ENCODE measurements at regions not wholly inside any gene's neighbourhood (a gene's known extent, or its start where the extent isn't known, plus 50 kb on each side); places are given as distances from the start of the nearest gene placed in this dataset.
"Not testable (repeated sequence)": the region's sequence is repeated elsewhere in the genome, so short reads cannot be mapped to it uniquely, and the experiment has no call there.

DNA sequence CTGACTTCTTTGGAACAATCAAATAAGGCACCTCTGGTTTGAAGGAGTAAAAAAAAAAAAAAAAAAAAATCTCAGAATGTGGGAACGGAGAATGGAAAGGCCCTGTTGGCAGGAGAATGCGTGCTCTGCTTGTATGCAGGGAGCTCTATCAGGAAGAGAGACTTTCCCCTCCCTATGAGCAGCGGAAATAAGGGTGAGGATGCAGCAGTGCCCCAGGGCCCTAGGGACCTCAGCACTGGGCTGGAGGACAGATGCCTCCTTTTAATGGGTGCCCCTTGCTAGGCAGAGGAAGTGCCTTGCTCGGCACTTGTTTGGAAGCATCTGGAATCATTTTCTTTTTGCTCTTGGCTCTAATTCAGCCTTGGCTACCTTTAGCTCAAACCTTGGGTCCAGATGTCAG, 283.4 kb upstream of the NBPF12 start:
- H3K36me3 Mint-ChIP-seq, H3K4me3 Mint-ChIP-seq, DNase-seq, H3K9me3 Mint-ChIP-seq, H3K27me3 Mint-ChIP-seq, H3K27ac Mint-ChIP-seq, H3K4me1 Mint-ChIP-seq, ATAC-seq, POLR2A ChIA-PET: not testable (repeated sequence)

DNA sequence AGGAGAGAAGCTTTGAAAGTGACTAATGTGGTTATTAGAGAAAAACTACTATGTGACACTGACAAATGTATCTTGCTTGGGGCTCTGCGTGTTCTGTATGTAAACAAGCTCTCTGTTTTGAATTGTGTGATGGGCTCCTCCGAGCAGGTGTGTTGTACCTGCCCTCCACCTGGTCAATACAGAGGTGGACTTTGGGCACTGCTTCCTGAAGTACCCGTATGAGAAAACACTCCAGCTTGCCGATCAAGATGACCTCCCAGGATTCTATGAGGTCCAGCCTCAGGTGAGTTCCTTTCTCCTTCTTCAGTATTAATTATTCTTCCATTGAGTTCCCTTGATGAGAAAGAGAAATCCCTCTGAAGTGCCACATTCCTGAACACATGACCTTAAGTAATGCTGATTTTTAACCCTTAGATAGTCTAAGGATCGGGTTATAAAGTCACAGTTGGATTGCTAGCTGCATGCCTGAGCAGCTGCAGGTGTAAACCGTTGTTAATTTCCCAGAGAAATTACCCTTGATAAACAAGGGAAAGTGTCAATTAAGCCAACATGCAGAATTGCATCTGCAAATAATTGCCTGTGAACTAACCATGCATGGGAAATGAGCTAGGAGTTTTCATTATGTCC, 292.0 kb upstream of the NBPF12 start:
- DNase-seq, H3K27me3 Mint-ChIP-seq, H3K27ac Mint-ChIP-seq, ATAC-seq, H3K9me3 Mint-ChIP-seq, H3K36me3 Mint-ChIP-seq, POLR2A ChIA-PET, H3K4me3 Mint-ChIP-seq, H3K4me1 Mint-ChIP-seq: not testable (repeated sequence)

DNA sequence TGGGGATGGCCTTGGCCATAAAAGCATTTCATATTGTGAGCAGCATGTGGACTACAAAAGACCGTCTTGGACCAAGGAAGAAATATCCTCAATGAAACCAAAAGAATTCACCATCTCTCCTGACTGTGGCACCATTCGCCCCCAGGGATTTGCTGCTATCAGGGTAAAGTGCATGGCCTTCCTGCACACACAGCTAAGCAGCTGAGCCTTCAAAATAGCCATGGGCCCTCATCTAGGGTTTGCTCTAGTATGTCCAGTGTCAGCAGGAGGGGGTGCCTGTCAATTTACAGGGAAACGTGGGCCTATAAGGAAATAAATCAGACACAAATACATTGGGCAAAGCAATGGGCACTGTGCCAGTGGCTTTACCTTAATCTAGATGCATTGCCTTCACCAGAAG, 296.6 kb upstream of the NBPF12 start:
- ATAC-seq, DNase-seq, H3K36me3 Mint-ChIP-seq: not testable (repeated sequence)

DNA sequence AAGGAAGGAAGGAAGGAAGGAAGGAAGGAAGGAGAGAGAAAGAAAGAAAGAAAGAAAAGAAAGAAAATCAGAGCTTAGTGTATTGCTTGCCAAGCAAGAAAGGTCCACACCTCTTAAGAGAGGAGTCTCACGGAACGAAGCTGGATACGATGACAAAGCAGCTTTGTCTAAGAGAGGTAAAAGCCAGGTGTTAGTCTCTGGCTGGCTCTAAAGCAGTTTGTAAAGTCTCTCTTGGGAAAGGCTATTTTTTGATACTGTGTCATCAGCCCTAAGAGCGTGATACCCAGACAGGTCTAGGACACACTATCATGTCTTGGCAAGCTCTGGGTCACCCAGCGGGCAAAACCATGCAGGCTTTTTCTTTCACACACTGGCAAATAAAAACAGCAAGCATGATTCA, 297.5 kb upstream of the NBPF12 start:
- POLR2A ChIA-PET, H3K27me3 Mint-ChIP-seq, H3K27ac Mint-ChIP-seq, H3K4me1 Mint-ChIP-seq, H3K36me3 Mint-ChIP-seq, H3K4me3 Mint-ChIP-seq, H3K9me3 Mint-ChIP-seq, ATAC-seq: not testable (repeated sequence)
- peak in 1 of 10 donors; percentile 30 for DNase-seq

More for the DNA sequence above, 296.6 kb upstream of the NBPF12 start:
- POLR2A ChIA-PET, H3K27me3 Mint-ChIP-seq, H3K4me3 Mint-ChIP-seq, H3K4me1 Mint-ChIP-seq, H3K9me3 Mint-ChIP-seq, H3K27ac Mint-ChIP-seq: not testable (repeated sequence)

DNA sequence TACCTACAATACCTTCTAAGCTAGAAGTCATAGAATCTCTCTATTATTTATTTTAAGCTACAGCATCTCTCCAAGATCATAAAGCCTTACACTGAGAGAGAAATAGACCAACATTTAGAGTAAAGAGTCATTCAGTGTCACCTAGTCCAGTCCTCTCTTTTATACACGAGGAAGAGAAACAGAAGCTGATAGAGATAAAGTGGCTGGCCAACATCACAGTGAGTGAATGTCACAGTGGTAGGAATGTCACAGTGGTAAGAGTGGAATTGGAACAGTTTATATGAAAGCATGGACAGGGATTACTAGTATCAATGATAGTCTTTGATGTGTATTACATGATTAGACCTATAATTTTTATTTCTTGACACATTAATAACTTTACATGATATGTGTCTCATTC, 307.8 kb upstream of the NBPF12 start:
- POLR2A ChIA-PET, H3K4me3 Mint-ChIP-seq, H3K36me3 Mint-ChIP-seq, H3K27ac Mint-ChIP-seq, H3K4me1 Mint-ChIP-seq, DNase-seq, H3K27me3 Mint-ChIP-seq, ATAC-seq, H3K9me3 Mint-ChIP-seq: not testable (repeated sequence)

DNA sequence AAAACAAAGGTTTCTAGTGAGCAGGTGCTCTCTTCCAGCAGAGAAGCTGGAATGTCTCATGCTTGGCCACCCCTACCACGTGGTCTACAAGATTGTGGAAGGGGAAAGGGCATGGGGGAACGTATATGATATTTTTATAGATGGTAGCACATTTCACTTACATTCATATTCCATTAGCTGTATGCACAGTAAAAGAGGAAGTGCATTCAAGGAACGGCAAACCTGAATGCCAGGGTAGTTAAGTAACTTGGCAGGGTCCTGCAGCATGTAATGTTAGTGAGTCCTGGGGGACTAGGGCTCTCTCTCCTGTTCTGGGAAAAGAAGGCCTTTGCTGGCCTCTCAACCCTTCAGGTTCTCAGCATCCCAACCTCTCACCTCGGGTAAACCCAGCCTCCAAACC, 319.5 kb upstream of the NBPF12 start:
- H3K4me1 Mint-ChIP-seq, ATAC-seq, H3K9me3 Mint-ChIP-seq, DNase-seq, POLR2A ChIA-PET, H3K4me3 Mint-ChIP-seq, H3K27me3 Mint-ChIP-seq, H3K27ac Mint-ChIP-seq, H3K36me3 Mint-ChIP-seq: not testable (repeated sequence)

DNA sequence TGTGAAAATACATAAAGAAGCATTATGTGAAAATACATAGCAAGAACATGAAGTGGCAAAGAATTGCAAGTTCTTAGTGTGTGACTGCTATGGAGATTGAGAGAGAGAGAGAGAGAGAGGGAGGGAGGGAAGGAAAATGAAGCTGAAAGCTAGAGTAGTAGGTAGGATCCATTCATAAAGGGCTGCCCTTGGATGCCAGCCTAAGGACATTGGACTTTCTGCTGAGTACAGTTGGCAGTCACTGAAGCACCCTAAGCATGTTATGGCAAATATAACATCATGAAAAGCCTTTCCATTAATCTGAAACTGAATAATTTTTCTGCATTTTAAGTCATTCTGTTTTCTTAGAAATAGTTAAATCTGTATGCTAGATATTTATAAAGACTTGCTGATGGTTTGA, 333.4 kb upstream of the NBPF12 start:
- H3K9me3 Mint-ChIP-seq, H3K27me3 Mint-ChIP-seq, H3K36me3 Mint-ChIP-seq, ATAC-seq, H3K27ac Mint-ChIP-seq, H3K4me1 Mint-ChIP-seq, DNase-seq, POLR2A ChIA-PET, H3K4me3 Mint-ChIP-seq: not testable (repeated sequence)

DNA sequence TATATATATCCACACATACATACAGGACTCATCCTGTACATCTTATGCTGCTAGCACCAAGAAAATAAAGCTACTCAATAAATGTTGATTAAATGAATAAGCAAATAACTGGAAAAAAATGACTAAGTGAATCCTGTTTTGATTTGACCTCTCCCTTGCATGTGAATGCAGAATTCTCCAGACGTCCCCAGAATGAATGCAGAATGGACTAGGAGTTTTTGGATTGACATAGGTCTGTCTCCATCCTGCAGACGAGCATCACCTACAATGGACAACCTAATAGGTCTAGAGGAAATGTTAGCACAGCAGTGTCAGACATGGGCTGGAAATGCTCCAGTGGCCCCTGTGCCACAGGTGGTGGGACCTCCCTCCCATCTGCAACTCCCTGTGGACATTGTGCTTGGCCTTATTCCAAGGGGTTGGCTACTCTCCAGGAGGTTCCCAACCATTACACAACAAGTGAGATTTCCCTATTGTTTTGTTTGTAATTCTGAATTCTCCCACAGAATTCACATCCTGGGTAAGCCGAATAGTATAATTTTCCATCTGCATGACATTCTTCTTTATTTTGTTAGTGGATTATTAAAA, 337.3 kb upstream of the NBPF12 start:
- H3K4me3 Mint-ChIP-seq, H3K27ac Mint-ChIP-seq, H3K36me3 Mint-ChIP-seq, ATAC-seq, H3K27me3 Mint-ChIP-seq, DNase-seq, H3K9me3 Mint-ChIP-seq, H3K4me1 Mint-ChIP-seq, POLR2A ChIA-PET: not testable (repeated sequence)

DNA sequence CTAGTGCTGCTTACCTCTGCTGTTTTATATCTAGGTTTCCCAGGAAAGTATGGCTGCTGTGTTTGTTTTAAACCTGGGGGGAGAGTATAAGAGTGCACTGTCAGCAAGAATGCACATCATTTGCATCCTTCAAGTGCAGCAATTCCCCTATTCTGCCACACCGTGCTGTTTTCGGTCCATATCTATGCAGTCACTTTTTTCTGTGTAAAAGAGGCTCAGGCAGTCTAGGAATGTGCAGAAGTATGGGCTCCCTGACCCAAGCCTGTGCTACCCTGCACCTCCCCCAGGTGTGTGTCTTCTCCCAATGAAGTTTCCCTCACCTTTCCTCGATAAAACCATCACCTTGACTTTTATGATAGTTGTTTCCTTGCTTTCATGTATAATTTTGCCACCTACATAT, 338.2 kb upstream of the NBPF12 start:
- H3K9me3 Mint-ChIP-seq, H3K4me3 Mint-ChIP-seq, H3K36me3 Mint-ChIP-seq, ATAC-seq, H3K27me3 Mint-ChIP-seq, DNase-seq, H3K4me1 Mint-ChIP-seq, H3K27ac Mint-ChIP-seq, POLR2A ChIA-PET: not testable (repeated sequence)

DNA sequence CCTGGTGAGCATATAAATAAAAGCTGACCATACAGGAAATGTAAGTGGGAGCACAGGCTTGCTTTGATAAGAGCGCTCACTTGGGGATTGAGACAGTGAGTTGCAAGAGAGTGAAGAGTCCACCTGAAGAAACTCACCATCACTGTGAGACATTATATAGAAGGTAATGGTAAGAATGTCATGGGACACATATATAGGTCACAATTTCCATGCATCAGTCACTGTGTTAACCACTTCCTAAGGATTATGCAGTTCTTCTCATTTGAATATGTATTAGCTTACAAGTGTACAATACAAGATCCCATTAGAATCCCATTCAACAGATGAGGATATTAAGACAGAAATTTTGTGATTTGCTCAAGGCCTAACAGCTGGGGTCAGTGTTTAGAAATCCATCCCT, 352.4 kb upstream of the NOTCH2NLA start:
- H3K4me1 Mint-ChIP-seq, H3K27me3 Mint-ChIP-seq, ATAC-seq, H3K9me3 Mint-ChIP-seq, DNase-seq, POLR2A ChIA-PET, H3K27ac Mint-ChIP-seq, H3K4me3 Mint-ChIP-seq, H3K36me3 Mint-ChIP-seq: not testable (repeated sequence)

DNA sequence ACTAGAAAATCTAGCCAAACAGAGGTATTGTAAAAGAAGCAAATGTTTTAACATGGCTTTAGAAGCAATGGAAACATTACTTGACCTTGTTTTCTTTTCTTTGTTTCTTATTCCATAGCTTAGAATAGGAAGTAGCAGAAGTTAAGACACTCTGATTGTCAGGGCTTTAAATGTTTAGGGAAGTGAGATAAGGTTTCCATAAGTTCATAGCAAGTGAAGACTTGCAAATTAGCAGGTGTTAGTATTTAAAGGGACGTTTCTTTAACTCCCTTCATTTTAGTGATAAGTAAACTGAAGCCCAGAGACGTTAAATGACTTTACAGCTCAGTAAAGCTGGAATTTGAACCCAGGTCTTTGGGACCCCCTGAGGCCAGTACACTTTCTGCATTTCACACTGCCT, 338.7 kb upstream of the NOTCH2NLA start:
- ATAC-seq, H3K36me3 Mint-ChIP-seq, H3K27ac Mint-ChIP-seq, DNase-seq, H3K9me3 Mint-ChIP-seq, H3K4me1 Mint-ChIP-seq, POLR2A ChIA-PET, H3K27me3 Mint-ChIP-seq, H3K4me3 Mint-ChIP-seq: not testable (repeated sequence)

DNA sequence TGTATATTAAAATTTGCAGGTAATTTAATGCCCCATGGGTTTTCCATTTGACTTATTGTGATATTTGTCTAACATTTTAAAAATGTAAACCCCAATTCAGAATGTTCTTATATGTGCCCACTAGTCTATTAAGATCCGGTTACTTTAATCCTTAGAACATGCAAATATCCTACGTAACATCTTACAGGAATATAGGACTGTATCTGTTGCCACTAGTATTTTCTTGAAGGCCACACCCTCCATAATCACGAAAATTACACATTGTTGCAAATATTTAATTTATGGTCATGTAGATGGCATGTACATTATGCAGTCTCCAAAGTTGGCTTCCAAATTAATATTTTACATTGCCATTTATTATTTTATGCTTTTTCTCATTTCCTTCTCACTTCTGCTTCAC, 329.2 kb upstream of the NOTCH2NLA start:
- POLR2A ChIA-PET, H3K36me3 Mint-ChIP-seq, DNase-seq: not testable (repeated sequence)

DNA sequence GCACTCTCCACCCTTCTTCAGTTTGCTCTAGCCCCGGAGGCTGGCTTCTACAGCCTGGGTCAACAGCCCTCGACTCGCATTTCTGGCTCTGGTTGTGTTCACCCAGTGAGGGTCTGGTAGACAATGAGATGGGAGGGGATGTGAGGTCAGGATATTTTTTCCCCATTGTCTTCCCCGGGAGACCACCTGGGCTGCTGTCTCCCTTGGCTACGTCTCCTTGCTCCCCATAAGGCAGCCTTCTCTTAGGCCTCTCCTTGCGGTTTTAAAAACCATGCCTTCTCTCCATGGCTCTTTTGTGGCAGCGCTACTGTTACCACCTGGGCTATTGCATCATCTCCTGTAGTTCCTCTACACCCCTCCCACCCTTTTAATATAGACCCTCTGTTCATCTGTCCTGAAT, 327.6 kb upstream of the NOTCH2NLA start:
- H3K27ac Mint-ChIP-seq, H3K4me1 Mint-ChIP-seq, H3K36me3 Mint-ChIP-seq, H3K27me3 Mint-ChIP-seq, POLR2A ChIA-PET, H3K4me3 Mint-ChIP-seq, H3K9me3 Mint-ChIP-seq, DNase-seq, ATAC-seq: not testable (repeated sequence)

More for the DNA sequence above, 329.2 kb upstream of the NOTCH2NLA start:
- H3K27ac Mint-ChIP-seq, ATAC-seq, H3K4me1 Mint-ChIP-seq, H3K9me3 Mint-ChIP-seq, H3K4me3 Mint-ChIP-seq, H3K27me3 Mint-ChIP-seq: not testable (repeated sequence)

DNA sequence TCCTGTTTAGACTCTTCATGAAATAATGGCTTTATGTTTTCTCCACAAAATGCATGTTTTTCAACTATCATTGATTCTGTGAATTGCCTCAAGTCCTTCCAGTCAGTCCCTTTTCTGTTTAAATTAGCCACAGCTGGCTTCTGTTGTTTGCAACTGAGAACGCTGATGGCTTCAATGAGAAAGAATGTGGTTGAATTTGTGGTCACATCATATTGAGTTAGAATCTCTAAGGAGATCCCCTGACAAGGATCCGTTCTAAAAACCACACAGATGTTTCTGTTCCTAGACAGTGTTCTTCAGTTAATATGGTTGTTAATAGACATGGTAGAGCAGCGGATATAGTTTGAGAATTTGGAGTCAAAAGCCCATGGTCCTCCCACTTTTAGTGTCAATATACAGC, 323.6 kb upstream of the NOTCH2NLA start:
- not testable (repeated sequence) for H3K27me3 Mint-ChIP-seq, H3K9me3 Mint-ChIP-seq, H3K4me1 Mint-ChIP-seq

More for the DNA sequence above, 323.6 kb upstream of the NOTCH2NLA start:
- peak in 1 of 2 donors; percentile 49 for ATAC-seq
- DNase-seq, H3K36me3 Mint-ChIP-seq, POLR2A ChIA-PET, H3K27ac Mint-ChIP-seq, H3K4me3 Mint-ChIP-seq: not testable (repeated sequence)

Data from naive thymus-derived CD8-positive, alpha-beta T cell (primary cell).